ENCODE measurements at regions not wholly inside any gene's neighbourhood (a gene's known extent, or its start where the extent isn't known, plus 50 kb on each side); places are given as distances from the start of the nearest gene placed in this dataset.

DNA sequence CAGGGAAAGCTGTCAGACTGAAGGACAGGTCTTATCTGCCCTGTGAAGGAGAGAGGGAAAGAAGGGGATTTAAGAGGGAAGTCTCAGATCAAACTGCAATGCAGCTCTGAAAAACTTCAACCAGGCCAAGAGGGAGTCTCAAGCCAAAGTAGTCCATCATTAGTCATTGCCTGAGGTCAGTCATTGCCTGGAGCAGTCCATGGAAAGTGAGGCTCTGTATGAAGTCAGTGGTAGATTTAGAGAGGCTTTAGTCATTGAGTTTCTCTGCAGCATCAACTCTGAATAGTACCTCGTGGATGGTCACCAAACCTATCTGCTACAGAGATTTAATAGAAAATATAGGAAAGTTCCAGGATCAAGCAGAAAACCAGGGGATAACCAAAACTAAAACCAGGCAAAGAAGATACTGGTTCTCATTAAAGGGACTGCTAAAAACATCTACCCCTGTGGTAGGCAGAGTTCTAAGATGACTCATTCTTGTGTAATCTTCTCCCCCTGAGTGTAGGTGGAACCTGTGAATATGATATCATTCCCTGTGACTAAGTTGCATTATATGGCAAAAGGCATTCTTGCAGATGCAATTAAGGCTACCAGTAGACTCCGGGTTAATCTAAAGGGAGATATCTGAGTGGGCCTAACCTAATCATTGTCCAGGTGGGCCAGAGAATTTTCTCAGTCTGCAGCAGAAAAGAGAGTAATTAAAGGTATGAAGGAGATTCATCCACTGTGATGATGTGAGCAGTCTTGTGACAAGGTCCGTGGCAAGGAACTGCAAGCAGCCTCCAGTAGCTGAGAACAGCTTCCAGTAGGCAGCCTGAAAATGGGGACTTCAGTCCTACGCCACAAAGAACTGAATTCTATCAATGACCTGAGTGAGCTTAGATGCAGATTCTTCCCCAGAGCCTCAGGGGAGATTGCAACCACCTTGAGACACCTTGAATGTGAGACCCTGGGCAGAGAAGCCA, 123.1 kb downstream of the GALC start:
- ATAC-seq (peak; percentile 48), FAIRE-seq (no peak)
- BruUV-seq (replicated peaks): no TSS peak

More for the DNA sequence above, 123.1 kb downstream of the GALC start:
- ChIA-PET CTCF (interaction anchor here (0.7 kb wide), 1 partner anchor 126 kb away, joined by 3 read pairs; no protein-coding TSS in a partner anchor), SMC1A (ENCODE audit: uncharacterized antibody, unreplicated experiment) (no interaction called here), POLR2A (no interaction called here), RAD21 (ENCODE audit: unreplicated experiment) (no interaction called here)
- TF ChIP-seq BRCA1 (IDR thresholded peaks at IDR 0.05; ENCODE audit: low read depth, low read length) (no peak), PKNOX1 (IDR thresholded peaks at IDR 0.05) (no peak), ATF7 (IDR thresholded peaks at IDR 0.05; ENCODE audit: low read depth) (peak; percentile 77), RUNX3 (IDR thresholded peaks at IDR 0.05; ENCODE audit: low read length) (peak; percentile 53; the same call in 1 of the 2 replicates), ATF2 (IDR thresholded peaks at IDR 0.05; ENCODE audit: low read length) (0 out of 2 replicates have a peak, but pooled peaks have one; percentile 17), CTCF (IDR thresholded peaks at IDR 0.05 in 2 of 3, conservative IDR thresholded peaks at IDR 0.05 in 1 of 3; ENCODE audit: control insufficient read depth in 2 of 3, extremely low read depth in 1 of 3, insufficient read depth in 1 of 3, low read depth in 3 of 3, low read length in 3 of 3) (no peak), DPF2 (IDR thresholded peaks at IDR 0.05) (peak; percentile 73; the same call in 1 of the 2 replicates), TCF3 (IDR thresholded peaks at IDR 0.05; ENCODE audit: borderline replicate concordance, insufficient read depth, low read depth, low read length) (no peak), MTA2 (IDR thresholded peaks at IDR 0.05; ENCODE audit: low read depth) (peak; percentile 65), IKZF1 (conservative IDR thresholded peaks at IDR 0.05) (peak; percentile 52), SMAD5 (IDR thresholded peaks at IDR 0.05; ENCODE audit: low read depth) (no peak), IRF3 (IDR thresholded peaks at IDR 0.05) (no peak), JUND (IDR thresholded peaks at IDR 0.05; ENCODE audit: low read depth, low read length) (no peak), JUNB (IDR thresholded peaks at IDR 0.05) (peak; percentile 64), IKZF2 (IDR thresholded peaks at IDR 0.05) (peak; percentile 25 to 33; a peak in 2 of 4 replicates), KDM1A (IDR thresholded peaks at IDR 0.05; ENCODE audit: borderline replicate concordance) (no peak)
- TF ChIP-seq, protein P1, sequence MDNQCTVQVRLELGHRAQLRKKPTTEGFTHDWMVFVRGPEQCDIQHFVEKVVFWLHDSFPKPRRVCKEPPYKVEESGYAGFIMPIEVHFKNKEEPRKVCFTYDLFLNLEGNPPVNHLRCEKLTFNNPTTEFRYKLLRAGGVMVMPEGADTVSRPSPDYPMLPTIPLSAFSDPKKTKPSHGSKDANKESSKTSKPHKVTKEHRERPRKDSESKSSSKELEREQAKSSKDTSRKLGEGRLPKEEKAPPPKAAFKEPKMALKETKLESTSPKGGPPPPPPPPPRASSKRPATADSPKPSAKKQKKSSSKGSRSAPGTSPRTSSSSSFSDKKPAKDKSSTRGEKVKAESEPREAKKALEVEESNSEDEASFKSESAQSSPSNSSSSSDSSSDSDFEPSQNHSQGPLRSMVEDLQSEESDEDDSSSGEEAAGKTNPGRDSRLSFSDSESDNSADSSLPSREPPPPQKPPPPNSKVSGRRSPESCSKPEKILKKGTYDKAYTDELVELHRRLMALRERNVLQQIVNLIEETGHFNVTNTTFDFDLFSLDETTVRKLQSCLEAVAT (IDR thresholded peaks at IDR 0.05): no peak
- Histone ChIP-seq H3K9ac (ENCODE audit: control insufficient read depth, insufficient read depth, low read length) (no peak overlapping the region), H3K79me2 (ENCODE audit: control insufficient read depth, insufficient read depth, low read length) (no peaks in the 10 kb centered on the region), H3K4me1 (ENCODE audit: control insufficient read depth, insufficient read depth, low read length) (no peaks in the 10 kb centered on the region), H2AFZ (ENCODE audit: control insufficient read depth, low read depth, low read length) (no peak overlapping the region), H3K4me3 (no peak overlapping the region), H4K20me1 (ENCODE audit: control insufficient read depth, insufficient read depth) (no peaks in the 10 kb centered on the region), H3K4me2 (ENCODE audit: control insufficient read depth, insufficient read depth) (no peak overlapping the region), H3K27ac (ENCODE audit: control insufficient read depth, insufficient read depth) (no peak overlapping the region), H3K36me3 (ENCODE audit: control insufficient read depth in 2 of 2, insufficient read depth in 2 of 2, low read length in 1 of 2) (no peaks in the 10 kb centered on the region), H3K27me3 (replicated peaks in 1 of 2; ENCODE audit: control insufficient read depth in 2 of 2, insufficient read depth in 2 of 2, low read length in 1 of 2) (no peaks in the 10 kb centered on the region), H3K9me3 (replicated peaks; ENCODE audit: control insufficient read depth, insufficient read depth, low read length) (no peaks in the 10 kb centered on the region)
- in situ Hi-C loops (cut with MboI) (no loop called here), intact Hi-C loops (cut with micrococcal nuclease; ENCODE audit: unreplicated experiment) (no loop called here)
- 10% methylated on average over 4 of the region's 4 CpGs for WGBS (ENCODE audit: insufficient coverage, insufficient replicate concordance, low lambda C conversion rate, missing lambda C conversion rate)
- DNase-seq (ENCODE audit: low read depth, low spot score): no peak
